ENCODE measurements at regions not wholly inside any gene's neighbourhood (a gene's known extent, or its start where the extent isn't known, plus 50 kb on each side); places are given as distances from the start of the nearest gene placed in this dataset.
"Not testable (repeated sequence)": the region's sequence is repeated elsewhere in the genome, so short reads cannot be mapped to it uniquely, and the experiment has no call there.

DNA sequence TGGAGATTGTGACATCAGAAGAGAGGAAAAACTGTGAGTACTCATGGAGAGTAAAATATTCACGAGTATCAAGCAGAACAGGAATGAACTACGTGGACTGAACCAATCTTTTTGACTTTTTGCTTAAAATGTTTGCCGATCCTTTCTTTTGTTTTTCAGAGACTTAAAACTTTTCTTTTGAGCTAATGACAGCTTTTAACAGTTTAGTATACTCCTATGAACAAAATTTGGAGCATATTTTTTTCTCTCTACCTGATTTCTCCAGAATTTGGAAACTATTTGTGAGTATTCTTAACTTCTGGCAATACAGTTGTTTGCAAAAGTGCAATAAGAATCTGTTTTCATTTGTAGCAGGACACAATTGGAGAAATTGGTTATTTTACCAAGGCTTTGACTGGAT lies 786.3 kb downstream of the SORCS1 start:
- no peak for DNase-seq

DNA sequence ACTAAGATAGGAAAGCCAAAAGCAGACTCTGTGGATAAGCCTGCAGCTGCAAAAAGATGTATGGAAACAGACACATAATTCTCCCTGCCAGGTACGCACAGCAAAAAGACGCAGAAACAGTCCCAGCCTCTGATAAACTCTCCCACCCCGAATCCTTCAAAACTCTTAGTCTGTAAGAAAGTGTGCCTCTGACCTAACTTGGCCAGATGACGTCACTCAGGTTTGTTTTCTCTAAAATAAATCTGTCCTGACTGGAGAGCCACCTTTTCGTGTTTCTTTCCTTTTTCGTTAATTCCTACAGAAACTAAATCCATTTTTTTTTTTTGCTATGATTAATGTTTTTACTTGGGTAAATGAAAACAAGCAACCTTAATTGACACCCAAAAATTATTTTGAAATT lies 793.8 kb downstream of the SORCS1 start:
- no peak for DNase-seq

DNA sequence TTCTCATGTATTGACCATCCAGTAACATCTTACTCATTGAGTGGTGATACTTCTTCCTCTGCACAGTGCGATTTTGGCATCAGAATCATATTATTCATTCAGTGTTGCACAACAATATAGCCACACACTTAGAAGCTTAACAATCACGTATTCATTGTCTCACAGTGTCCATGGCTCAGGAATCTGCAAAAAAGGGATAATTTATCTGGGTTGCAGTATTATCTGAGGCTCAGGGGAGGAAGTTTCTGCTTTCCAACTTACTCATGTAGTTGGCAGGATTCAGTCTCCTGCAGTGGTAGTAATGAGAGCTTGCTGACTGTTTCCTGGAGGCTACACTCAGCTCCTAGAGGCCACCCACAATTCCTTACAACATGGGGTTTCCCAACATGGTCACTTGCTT lies 803.6 kb downstream of the SORCS1 start:
- DNase-seq, result no peak

DNA sequence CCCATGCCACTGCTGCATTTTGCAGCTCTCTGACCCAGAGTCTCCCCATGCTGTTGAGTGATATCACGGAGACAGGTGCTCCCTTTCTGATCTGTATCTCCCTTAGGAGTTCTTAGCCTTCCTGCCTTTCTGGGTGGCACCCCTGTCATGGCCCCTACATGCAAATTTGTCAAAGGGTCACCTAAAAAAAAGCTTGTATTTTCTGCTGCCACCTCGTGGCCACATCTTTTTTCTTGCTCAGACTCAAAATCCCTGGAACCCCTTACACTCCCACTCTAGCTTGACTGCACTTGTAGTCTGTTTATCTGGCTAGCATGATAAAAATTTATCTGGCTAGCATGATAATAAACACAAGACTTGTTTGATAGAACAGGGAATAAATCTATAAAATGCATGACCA lies 809.1 kb downstream of the SORCS1 start:
- no peak for DNase-seq

- DNase-seq, result no peak
Measured at GRCh38 chr10:106348933-106349332, 815.6 kb downstream of the SORCS1 start.

DNA sequence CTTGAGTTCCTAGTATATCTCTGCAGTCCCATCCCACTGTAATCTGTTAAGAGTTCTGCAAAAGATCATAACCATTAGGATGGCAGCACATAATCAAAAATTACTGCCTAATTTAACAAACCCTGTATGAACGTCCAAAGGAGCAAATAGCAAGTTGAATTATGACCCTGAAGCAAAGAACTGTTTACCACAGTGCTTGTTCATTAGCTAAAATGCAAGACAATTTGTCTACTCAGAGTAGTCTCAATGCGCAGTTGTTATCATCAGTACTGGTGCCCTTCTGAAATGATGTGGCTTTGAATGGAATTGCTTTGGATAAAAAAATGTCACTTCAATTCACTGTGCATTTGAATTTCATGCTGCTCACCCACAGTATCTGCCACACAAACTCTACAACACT lies 817.0 kb downstream of the SORCS1 start:
- DNase-seq, result no peak

GRCh38 chr10:106343539-106343938 lies 821.0 kb downstream of the SORCS1 start:
- DNase-seq, result not testable (repeated sequence)

DNA sequence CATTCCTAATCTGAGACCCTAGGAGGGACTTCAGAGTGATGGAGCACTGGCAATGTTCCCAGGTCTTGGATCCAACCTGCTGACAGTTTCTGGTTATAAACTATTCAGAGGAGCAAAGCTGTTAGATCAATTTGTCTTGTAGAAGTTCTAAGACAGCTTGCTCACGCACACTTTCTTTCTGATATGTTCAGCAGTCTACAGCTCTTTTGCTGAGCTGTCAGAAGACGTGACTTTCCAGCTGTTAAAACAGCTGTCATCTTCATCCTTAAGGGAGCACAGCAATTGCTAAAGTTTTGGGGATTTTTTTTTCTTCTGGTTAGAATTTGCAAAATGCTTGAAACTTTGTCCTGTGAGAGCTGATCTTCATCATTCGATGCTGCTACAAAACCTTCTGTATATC lies 823.1 kb downstream of the SORCS1 start:
- DNase-seq, result no peak

DNA sequence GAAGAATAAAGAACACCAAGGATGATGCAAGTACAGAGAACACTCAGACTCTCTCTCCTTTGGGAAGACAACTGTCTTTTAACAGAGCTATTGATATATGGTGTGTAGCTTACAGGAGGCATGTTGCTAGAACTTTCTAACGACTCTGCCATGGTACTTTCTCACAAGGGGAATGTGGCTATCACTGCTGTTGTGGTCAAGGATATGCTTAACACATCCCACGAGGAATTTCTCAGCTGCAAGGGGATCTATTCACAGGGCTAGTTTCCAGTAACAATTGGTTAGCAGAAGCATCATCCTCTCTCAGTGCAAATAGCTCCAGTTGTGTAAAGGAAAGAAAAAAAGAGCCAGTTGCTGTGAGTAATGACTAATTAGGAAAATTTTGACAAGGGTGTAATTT lies 826.0 kb downstream of the SORCS1 start:
- DNase-seq, result no peak

DNA sequence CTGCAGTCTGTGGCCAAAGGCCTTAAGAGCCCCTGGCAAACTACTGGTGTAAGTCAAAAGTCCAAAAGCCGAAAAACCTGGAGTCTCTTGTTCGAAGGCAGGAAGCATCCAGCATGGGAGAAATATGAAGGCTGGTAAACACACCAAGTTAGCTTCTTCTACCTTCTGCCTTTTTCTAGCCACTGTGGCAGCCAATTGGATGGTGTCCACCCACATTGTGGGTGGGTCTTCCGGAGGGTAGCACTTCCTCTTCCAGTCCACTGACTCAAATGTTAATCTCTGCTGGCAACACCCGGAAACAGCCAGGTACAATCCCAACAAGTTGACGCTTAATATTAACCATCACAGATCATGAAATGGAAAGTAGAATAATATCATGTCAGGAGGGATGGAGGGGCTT lies 827.6 kb downstream of the SORCS1 start:
- no peak for DNase-seq

- DNase-seq, result no peak
Measured at GRCh38 chr10:106327747-106328146, 836.8 kb downstream of the SORCS1 start.

DNA sequence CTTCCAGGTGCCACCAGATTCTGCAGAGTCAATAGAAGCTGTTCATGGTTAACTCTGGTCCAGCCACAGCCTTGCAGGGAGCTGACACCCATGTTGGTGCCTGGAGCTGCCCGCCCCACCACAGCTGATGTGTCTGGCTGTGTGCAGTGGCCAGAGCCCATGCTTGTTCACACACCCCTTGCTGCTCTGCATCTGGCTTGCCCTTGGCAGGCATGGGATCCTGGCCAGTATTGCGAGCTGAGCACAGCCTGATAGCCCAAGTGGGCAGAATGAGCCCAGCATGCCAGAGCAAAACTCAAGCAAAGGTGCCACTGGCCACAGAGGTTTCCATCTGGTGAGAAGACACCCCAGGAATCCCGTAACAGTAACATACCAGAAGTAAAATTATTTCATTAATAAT lies 843.6 kb downstream of the SORCS1 start:
- DNase-seq, result no peak

GRCh38 chr10:106320078-106320477 lies 844.4 kb downstream of the SORCS1 start:
- DNase-seq, result no peak

DNA sequence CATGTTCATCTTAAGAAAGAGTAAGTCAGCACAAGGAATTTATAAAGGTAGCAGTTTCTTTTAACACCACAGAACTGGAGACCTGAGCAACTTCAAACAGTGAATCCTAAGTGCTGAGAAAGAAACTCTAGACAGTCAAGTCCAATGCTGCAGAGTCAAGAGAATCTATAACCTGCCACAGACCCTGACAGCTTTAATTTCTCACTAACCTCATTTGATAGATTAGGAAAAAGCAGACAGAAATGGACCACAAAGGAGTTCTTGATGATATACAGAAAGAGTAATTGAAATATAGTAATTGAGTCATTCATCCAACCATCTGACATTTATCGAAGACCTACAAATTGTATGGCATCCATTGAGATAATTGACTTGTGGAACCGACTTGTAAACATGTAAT lies 847.0 kb downstream of the SORCS1 start:
- DNase-seq, result no peak

- DNase-seq, result no peak
Measured at GRCh38 chr10:106313041-106313440, 851.5 kb downstream of the SORCS1 start.

- no peak for DNase-seq
Measured at GRCh38 chr10:106312087-106312486, 852.4 kb downstream of the SORCS1 start.

- DNase-seq, result no peak
Measured at GRCh38 chr10:106311590-106311989, 852.9 kb downstream of the SORCS1 start.

DNA sequence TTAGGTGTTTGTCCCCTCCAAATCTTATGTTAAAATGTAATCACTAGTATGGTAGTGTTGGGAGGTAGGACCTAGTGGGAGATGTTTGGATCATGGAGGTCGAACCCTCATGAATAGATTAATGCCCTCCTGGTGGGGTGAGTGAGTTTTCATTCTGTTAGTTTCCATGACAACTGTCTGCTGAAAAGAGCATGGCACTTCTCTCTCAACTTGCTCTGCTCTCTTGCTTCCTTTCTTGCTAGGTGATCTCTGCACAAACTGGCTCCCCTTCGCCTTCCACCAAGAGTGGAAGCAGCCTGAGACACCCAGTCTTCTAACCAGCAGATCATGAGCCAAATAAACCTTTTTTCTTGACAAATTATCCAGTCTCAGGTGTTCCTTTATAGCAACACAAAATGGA lies 853.9 kb downstream of the SORCS1 start:
- no peak for DNase-seq

DNA sequence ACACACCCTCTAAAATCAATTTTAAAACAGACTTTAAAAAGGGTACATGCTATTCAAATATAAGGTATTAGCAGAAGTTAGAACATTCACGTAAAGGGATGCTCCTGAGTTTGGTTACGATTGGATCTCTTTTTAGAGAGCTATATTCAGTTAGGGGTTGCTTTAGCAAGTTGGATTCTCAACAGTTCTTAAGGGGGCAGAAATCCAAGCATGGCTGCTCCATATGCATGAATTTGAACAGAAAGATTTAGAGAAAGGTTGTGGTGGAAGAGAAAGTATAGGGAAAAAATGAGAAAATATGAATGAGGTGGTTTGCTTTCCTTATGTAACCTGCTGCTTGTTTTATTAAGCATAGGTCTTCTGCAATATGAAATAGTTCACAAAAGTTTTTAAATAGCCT lies 855.1 kb downstream of the SORCS1 start:
- no peak for DNase-seq

DNA sequence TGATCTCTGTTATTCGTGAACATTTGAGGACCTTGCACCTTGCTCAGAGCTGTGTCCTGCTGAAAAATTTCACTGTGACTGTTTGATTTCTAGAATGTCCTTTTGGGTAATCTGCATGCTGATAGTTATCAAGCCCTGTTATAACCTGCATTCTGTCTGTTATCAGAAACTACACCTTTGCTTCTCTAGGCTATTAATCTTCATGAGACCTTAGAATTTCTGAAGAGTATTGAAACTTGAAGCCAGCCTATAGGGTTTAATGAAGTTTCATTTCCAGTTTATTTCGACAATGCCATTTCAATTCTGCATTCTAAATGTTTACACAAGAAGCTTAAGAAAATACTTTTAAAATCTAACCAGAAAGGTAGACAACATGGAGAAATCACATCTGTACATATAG lies 856.2 kb downstream of the SORCS1 start:
- DNase-seq, result no peak

- DNase-seq, result no peak
Measured at GRCh38 chr10:106304056-106304455, 860.5 kb downstream of the SORCS1 start.

- DNase-seq, result no peak
Measured at GRCh38 chr10:106302961-106303360, 861.5 kb downstream of the SORCS1 start.

GRCh38 chr10:106301146-106301545 lies 863.4 kb downstream of the SORCS1 start:
- DNase-seq, result no peak

GRCh38 chr10:106296750-106297392 lies 867.6 kb downstream of the SORCS1 start:
- no peak for DNase-seq

DNA sequence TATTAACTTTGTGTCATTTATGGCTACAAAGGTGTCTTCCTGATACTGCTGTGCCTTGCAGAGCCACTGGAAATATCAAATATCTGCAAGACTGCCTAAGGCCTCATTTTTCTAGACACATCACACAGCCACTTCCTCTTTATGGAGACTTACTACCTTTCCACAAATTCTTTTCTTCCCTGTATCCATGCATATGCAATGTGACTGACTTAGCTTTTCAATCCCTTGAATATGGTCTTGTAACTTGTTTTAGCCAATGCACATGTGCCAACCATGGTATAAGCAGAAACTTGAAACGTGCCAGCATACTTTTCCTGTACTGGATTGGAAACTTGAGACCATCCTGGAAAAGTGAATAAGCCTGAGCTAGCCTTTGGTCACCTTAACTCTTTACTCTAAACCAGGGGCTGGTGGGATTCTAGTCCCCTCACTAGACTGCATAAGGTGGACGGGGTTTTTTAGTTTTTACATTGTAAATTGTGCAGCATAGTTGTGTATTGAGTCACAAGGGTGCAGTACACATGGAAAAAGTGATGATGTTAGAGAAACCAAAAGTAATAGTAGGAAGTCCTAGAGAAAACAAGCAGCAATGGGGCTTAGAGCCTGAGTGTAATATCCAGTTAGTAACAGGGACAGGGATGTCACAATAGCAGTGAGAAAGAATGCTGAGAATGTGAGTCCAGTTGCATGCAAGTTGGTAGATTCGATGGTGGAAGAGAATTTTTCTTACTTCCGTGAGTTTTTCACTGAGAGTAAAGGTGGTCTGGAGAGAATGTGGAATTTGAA lies 879.5 kb downstream of the SORCS1 start:
- no peak for DNase-seq
